PFSK-1 (cell line): ENCODE measurements at regions not wholly inside any gene's neighbourhood (a gene's known extent, or its start where the extent isn't known, plus 50 kb on each side); places are given as distances from the start of the nearest gene placed in this dataset.

ENCODE experiments used
- FOXP2 ChIP-seq: optimal IDR thresholded peaks from 2 replicates; pipeline ENCODE3; 2011; ENCODE audit warnings: borderline replicate concordance, control low read depth, inconsistent platforms; ENCODE audit not compliant: insufficient read depth; ENCODE audit errors: extremely low read length, extremely low read depth
- POLR2AphosphoS5 ChIP-seq: IDR thresholded peaks from 2 replicates; pipeline ENCODE4 v1.6.1; 2012; ENCODE audit warnings: low read depth, mild to moderate bottlenecking, control low read depth, low read length, moderate library complexity
- SIN3A ChIP-seq: IDR thresholded peaks from 2 replicates; pipeline ENCODE4 v1.6.1; 2012; ENCODE audit warnings: mild to moderate bottlenecking, low read length, moderate library complexity, borderline replicate concordance; ENCODE audit not compliant: insufficient read depth
- TAF1 ChIP-seq: IDR thresholded peaks from 2 replicates; pipeline ENCODE4 v1.6.1; 2012; ENCODE audit warnings: low read length, control low read depth, borderline replicate concordance; ENCODE audit not compliant: insufficient read depth
- TF ChIP-seq, protein P1 (sequence below), 2 experiments: IDR thresholded peaks; 2 replicates each; pipeline versions ENCODE4 v1.6.1 to v1.8.0; 2011 to 2012; ENCODE audit warnings: low read depth in 2 of 2, low read length in 2 of 2, control low read depth in 1 of 2, inconsistent platforms in 1 of 2, mild to moderate bottlenecking in 1 of 2, moderate library complexity in 1 of 2; ENCODE audit not compliant: insufficient read depth in 1 of 2

DNA sequence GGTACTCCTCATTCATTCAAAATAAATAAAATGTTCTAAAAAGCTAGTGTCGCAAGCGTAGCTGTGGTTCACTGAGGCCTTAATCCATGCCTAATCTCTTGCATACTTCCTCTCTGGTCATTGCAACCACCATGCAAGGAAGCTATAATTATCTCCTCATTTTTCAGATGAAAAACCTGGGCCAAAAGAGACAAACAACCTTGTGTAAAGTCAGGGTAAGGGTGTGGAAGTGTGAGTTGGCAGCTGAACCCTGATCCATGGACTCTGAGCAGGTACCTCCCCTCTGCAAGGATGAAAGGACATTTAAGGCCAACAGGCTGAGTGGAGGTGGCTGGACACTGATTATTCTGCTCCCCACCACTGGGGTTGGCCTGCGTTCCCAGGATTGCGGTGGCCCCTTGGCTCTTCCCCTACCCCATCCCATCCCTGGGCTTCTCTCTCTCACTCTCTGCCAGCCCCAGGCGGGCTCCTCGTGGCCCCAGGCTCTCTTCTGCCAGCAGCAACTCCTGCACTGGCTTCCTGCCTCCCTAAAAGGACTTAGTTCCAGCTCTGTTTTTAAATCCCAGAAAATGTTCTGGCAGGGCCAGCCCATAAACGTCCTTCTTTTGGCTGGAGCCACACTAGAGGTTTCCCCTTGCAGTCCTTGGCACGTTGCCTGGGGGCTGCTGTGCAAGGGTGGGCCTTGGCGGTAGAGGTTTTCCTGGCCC, 72.0 kb upstream of the AFF3 start:
- TF ChIP-seq POLR2AphosphoS5 (no peak), FOXP2 (no peak), SIN3A (no peak), TAF1 (no peak)
- TF ChIP-seq, protein P1, sequence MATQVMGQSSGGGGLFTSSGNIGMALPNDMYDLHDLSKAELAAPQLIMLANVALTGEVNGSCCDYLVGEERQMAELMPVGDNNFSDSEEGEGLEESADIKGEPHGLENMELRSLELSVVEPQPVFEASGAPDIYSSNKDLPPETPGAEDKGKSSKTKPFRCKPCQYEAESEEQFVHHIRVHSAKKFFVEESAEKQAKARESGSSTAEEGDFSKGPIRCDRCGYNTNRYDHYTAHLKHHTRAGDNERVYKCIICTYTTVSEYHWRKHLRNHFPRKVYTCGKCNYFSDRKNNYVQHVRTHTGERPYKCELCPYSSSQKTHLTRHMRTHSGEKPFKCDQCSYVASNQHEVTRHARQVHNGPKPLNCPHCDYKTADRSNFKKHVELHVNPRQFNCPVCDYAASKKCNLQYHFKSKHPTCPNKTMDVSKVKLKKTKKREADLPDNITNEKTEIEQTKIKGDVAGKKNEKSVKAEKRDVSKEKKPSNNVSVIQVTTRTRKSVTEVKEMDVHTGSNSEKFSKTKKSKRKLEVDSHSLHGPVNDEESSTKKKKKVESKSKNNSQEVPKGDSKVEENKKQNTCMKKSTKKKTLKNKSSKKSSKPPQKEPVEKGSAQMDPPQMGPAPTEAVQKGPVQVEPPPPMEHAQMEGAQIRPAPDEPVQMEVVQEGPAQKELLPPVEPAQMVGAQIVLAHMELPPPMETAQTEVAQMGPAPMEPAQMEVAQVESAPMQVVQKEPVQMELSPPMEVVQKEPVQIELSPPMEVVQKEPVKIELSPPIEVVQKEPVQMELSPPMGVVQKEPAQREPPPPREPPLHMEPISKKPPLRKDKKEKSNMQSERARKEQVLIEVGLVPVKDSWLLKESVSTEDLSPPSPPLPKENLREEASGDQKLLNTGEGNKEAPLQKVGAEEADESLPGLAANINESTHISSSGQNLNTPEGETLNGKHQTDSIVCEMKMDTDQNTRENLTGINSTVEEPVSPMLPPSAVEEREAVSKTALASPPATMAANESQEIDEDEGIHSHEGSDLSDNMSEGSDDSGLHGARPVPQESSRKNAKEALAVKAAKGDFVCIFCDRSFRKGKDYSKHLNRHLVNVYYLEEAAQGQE (IDR thresholded peaks at IDR 0.05; ENCODE audit: insufficient read depth in 1 of 2, low read depth in 2 of 2, low read length in 2 of 2): no peak

DNA sequence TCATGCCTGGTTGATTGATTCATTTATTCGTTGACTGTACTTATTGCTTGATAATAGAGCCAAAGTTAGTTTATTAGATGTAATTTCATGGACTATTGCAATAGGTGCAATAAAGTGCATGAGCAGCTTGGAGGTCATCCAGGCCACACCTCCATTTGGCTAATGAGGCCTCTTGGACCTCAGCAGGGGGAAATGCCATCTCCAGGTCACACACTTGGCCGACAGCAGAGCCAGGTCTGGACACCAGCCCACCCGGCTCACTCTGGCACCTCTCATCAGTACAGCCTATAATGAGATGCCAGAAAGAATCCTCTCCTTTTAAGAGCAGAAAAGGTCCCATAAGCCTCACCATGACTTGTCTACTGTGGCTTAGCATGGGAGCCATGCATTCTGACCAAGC, 71.2 kb upstream of the AFF3 start:
- TF ChIP-seq SIN3A: no peak
- TF ChIP-seq TAF1: no peak
- TF ChIP-seq, protein P1 (IDR thresholded peaks at IDR 0.05; ENCODE audit: insufficient read depth in 1 of 2, low read depth in 2 of 2, low read length in 2 of 2): no peak
- TF ChIP-seq POLR2AphosphoS5: no peak
- TF ChIP-seq FOXP2: no peak

DNA sequence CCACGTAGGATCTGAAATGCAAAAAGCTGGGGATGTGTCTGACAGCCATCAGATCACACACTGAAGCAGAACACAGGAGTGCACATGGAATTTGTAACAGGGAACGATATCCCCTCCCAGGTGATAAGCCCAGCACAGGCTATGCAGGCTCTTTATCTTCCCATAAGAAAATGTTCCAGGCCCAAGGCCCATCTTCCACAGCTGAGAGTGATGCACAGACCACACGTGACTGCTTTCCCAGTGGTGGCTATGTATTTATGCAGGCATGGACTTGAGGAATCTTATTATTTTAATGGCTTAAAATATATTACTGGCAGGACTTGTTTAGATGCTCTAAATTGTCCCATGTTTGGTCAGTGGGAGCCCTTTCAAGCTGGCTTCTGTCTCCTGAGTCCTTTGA, 70.5 kb upstream of the AFF3 start:
- no peak for TF ChIP-seq TAF1
- TF ChIP-seq SIN3A: no peak
- no peak for TF ChIP-seq POLR2AphosphoS5
- TF ChIP-seq, protein P1 (IDR thresholded peaks at IDR 0.05; ENCODE audit: insufficient read depth in 1 of 2, low read depth in 2 of 2, low read length in 2 of 2): no peak
- TF ChIP-seq FOXP2: no peak

DNA sequence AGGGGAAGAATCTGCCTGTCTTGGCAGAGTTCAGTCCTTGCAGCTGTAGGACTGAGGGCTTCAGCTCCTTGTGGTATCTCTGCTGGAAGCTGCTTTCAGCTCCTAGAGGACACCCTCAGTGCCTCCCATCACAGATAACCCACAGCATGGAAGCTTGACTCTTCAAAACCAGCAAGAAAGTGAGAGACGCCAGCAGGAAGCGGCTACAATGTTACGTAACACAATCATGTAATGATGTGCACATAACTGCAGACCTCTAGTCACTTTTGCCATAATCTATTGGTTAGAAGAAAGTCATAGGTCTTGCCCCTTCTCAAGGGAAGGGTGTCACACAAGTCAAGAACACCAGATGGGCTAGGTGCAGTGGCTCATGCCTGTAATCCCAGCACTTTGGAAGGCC, 69.1 kb upstream of the AFF3 start:
- TF ChIP-seq TAF1: no peak
- no peak for TF ChIP-seq POLR2AphosphoS5
- TF ChIP-seq FOXP2: no peak
- TF ChIP-seq, protein P1 (IDR thresholded peaks at IDR 0.05; ENCODE audit: insufficient read depth in 1 of 2, low read depth in 2 of 2, low read length in 2 of 2): no peak
- TF ChIP-seq SIN3A: no peak
